Upper lobe of right lung (tissue), 1 donor: ENCODE measurements at regions not wholly inside any gene's neighbourhood (a gene's known extent, or its start where the extent isn't known, plus 50 kb on each side); places are given as distances from the start of the nearest gene placed in this dataset.

Source experiments
- ATAC-seq: fragments of 200-7000 bp; cut with Tn5 transposase; one replicate; pipeline ENCODE4 v1.9.1; 2020; ENCODE audit warnings: mild to moderate bottlenecking, moderate library complexity
- DNase-seq: peaks from one replicate; pipeline ENCODE4 v3.0.0-alpha.2; 2020
- H3K27ac ChIP-seq: fragments of 200-600 bp; one replicate; pipeline ENCODE4 v1.8.0; 2022
- H3K27me3 ChIP-seq: fragments of 200-600 bp; one replicate; pipeline ENCODE4 v1.8.0; 2022; ENCODE audit warnings: mild to moderate bottlenecking
- H3K36me3 ChIP-seq: fragments of 200-600 bp; one replicate; pipeline ENCODE4 v1.8.0; 2022
- H3K4me1 ChIP-seq: fragments of 200-600 bp; one replicate; pipeline ENCODE4 v1.8.0; 2022
- H3K4me3 ChIP-seq: fragments of 200-600 bp; one replicate; pipeline ENCODE4 v1.8.0; 2022; ENCODE audit warnings: mild to moderate bottlenecking
- H3K9me3 ChIP-seq: fragments of 200-600 bp; one replicate; pipeline ENCODE4 v1.8.0; 2022
- intact Hi-C: fragments of 100-400 bp; cut with DNase I; formaldehyde crosslinking; loops from one replicate; pipeline ENCODE4 v1.11.0; 2022
- TF ChIP-seq, protein P1 (sequence below): fragments of 200-600 bp; IDR thresholded peaks from one replicate; pipeline ENCODE4 v1.8.0; 2022; ENCODE audit warnings: antibody characterized with exemption
- donor health status: DM: no; HTN: yes; CAD: no; lungs with severe emphysema.

- Histone ChIP-seq H3K9me3 (no peaks in the 10 kb centered on the region), H3K36me3 (no peaks in the 10 kb centered on the region), H3K27ac (peak overlapping the region; percentile 78), H3K4me1 (no peaks in the 10 kb centered on the region), H3K27me3 (no peaks in the 10 kb centered on the region), H3K4me3 (no peak overlapping the region)
- intact Hi-C loops, result no loop called here
- TF ChIP-seq, protein P1, sequence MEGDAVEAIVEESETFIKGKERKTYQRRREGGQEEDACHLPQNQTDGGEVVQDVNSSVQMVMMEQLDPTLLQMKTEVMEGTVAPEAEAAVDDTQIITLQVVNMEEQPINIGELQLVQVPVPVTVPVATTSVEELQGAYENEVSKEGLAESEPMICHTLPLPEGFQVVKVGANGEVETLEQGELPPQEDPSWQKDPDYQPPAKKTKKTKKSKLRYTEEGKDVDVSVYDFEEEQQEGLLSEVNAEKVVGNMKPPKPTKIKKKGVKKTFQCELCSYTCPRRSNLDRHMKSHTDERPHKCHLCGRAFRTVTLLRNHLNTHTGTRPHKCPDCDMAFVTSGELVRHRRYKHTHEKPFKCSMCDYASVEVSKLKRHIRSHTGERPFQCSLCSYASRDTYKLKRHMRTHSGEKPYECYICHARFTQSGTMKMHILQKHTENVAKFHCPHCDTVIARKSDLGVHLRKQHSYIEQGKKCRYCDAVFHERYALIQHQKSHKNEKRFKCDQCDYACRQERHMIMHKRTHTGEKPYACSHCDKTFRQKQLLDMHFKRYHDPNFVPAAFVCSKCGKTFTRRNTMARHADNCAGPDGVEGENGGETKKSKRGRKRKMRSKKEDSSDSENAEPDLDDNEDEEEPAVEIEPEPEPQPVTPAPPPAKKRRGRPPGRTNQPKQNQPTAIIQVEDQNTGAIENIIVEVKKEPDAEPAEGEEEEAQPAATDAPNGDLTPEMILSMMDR, result no peak
- DNase-seq, result no peak
- ATAC-seq, result no peak
Observed at GRCh38 chr9:129344641-129345495, 166.8 kb upstream of the IER5L start.

- Histone ChIP-seq H3K27ac (peak overlapping the region; percentile 78), H3K36me3 (no peaks in the 10 kb centered on the region), H3K4me3 (no peak overlapping the region), H3K27me3 (no peaks in the 10 kb centered on the region), H3K9me3 (no peaks in the 10 kb centered on the region), H3K4me1 (peaks cover 6% of the 10 kb centered on the region)
- ATAC-seq, result peak; percentile 91
- intact Hi-C loops, result no loop called here
- TF ChIP-seq, protein P1, result peak; percentile 13
- DNase-seq, result peak; percentile 91
Observed at GRCh38 chr9:129343424-129344375, 165.6 kb upstream of the IER5L start.

DNA sequence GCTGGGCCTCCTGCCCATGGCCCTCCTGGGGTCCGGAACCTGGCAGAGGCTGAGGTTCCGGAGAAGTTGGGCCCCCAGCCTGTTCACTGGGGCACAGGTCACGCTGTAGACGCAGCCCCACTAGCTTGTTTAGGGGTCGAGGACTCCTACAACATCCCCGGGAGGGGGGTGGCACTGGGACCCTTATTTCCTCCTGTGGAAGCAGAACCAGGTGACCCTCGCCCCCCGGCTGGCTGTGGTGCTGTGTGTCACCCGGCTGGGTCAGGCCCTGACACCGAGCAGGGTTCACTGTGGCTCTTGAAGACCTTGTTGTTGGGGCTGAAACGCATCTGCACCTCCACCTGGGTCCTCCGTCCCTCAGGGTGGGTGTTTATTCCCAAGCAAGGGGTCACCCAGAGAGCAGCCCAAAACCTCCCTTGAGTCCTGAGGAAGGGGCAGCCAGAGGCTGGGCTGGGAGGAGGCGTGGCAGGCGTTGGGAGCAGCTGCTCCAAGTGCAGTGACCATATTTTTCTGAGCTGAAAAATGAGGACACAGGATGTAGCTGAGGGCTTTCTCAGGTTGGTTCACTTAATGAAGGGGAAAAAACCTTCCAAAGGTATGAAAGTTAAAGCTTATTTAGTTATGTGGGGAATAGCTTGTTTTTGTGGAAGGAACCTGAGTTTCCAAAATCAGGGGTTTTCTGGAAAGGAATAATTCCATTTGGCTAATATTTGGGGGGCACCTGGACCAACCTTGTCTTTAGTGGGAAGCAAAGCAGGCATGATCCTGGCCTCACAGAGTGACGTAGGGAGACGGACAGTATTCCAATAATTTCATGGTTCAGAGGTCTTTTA lies 164.7 kb upstream of the IER5L start:
- H3K9me3 ChIP-seq, result no peaks in the 10 kb centered on the region
- no peaks in the 10 kb centered on the region for H3K36me3 ChIP-seq
- TF ChIP-seq, protein P1, result no peak
- DNase-seq (no peak), ATAC-seq (no peak)
- intact Hi-C loops, result no loop called here
- peak overlapping the region; percentile 78 for H3K27ac ChIP-seq
- no peak overlapping the region for H3K4me3 ChIP-seq
- H3K4me1 ChIP-seq, result peaks cover 8% of the 10 kb centered on the region
- no peaks in the 10 kb centered on the region for H3K27me3 ChIP-seq

DNA sequence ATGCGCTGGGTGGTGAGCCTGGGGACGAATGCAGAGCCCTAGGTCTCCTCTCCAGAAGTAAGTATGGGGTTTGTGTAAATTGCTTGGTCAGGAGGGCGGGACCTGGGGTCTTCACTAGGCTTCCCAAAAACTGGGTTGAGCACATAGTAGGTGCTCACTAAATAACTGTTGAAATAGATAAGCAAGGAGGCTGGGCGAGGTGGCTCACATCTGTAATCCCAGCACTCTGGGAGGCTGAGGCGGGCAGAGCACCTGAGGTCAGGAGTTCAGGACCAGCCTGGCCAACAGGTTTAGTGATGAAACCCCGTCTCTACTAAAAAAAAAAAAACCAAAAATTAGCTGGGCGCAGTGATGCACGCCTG lies 163.9 kb upstream of the IER5L start:
- Histone ChIP-seq H3K9me3 (no peaks in the 10 kb centered on the region), H3K27me3 (no peaks in the 10 kb centered on the region), H3K27ac (no peak overlapping the region), H3K36me3 (no peaks in the 10 kb centered on the region), H3K4me3 (no peak overlapping the region), H3K4me1 (peaks cover 12% of the 10 kb centered on the region)
- no peak for ATAC-seq
- intact Hi-C loops, result no loop called here
- TF ChIP-seq, protein P1, result no peak
- no peak for DNase-seq
